Ascending aorta (tissue), 2 donors: ENCODE measurements at regions not wholly inside any gene's neighbourhood (a gene's known extent, or its start where the extent isn't known, plus 50 kb on each side); places are given as distances from the start of the nearest gene placed in this dataset.

Source experiments
- DNase-seq, 2 donors: peaks; one replicate each; pipeline ENCODE4 v3.0.0-alpha.2; 2019; ENCODE audit warnings: low spot score in 2 of 2
- H3K27ac ChIP-seq, 2 donors: fragments of 200-600 bp; sonication (generic); one replicate each; pipeline ENCODE4 v1.5.1; 2016 to 2017; ENCODE audit warnings: mild to moderate bottlenecking in 1 of 2
- H3K27me3 ChIP-seq: fragments of 200-600 bp; sonication (generic); one replicate; pipeline ENCODE4 v1.5.1; 2017
- H3K36me3 ChIP-seq, 2 donors: fragments of 200-600 bp; sonication (generic); one replicate each; pipeline ENCODE4 v1.5.1; 2016
- H3K4me1 ChIP-seq, 2 donors: fragments of 200-600 bp; sonication (generic); one replicate each; pipeline ENCODE4 v1.5.1; 2016 to 2017; ENCODE audit warnings: mild to moderate bottlenecking in 1 of 2
- H3K4me3 ChIP-seq, 2 donors: fragments of 200-600 bp; sonication (generic); one replicate each; pipeline ENCODE4 v1.5.1; 2016 to 2017; ENCODE audit warnings: mild to moderate bottlenecking in 1 of 2
- H3K9me3 ChIP-seq, 2 donors: fragments of 200-600 bp; sonication (generic); one replicate each; pipeline ENCODE4 v1.5.1; 2016
- intact Hi-C: fragments of 100-400 bp; cut with DNase I; formaldehyde crosslinking; loops from one replicate; pipeline ENCODE4 v1.15.1; 2023
- TF ChIP-seq, protein P1 (sequence below), 3 experiments: fragments of 200-600 bp in 2 of 3; fragments of 450-650 bp in 1 of 3; sonication (generic) in 2 of 3; IDR thresholded peaks; one replicate each; pipeline ENCODE4 v1.5.1; 2016 to 2019; ENCODE audit warnings: antibody characterized with exemption in 3 of 3, mild to moderate bottlenecking in 1 of 3, moderate library complexity in 1 of 3

DNA sequence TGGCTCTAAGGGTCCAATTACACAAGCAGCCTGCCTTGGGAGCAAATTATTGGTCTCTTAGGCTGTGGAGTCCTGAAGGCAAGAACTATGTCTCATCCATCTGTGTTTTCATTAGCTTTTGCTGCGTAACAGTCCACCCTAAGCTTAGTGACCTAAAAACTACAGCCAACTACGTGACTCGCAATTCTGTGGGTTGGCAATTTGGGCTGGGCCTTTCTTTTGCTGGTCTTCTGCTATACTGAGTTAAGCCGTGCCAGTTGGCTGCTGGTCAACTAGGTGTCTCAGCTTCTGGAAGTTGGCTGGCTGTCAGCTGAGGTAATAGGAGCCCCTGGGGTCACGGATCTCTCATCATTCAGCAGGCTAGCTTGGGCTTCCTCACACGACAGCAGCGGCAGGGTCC, 205.6 kb upstream of the S100G start:
- TF ChIP-seq, protein P1, sequence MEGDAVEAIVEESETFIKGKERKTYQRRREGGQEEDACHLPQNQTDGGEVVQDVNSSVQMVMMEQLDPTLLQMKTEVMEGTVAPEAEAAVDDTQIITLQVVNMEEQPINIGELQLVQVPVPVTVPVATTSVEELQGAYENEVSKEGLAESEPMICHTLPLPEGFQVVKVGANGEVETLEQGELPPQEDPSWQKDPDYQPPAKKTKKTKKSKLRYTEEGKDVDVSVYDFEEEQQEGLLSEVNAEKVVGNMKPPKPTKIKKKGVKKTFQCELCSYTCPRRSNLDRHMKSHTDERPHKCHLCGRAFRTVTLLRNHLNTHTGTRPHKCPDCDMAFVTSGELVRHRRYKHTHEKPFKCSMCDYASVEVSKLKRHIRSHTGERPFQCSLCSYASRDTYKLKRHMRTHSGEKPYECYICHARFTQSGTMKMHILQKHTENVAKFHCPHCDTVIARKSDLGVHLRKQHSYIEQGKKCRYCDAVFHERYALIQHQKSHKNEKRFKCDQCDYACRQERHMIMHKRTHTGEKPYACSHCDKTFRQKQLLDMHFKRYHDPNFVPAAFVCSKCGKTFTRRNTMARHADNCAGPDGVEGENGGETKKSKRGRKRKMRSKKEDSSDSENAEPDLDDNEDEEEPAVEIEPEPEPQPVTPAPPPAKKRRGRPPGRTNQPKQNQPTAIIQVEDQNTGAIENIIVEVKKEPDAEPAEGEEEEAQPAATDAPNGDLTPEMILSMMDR (IDR thresholded peaks at IDR 0.05), result no peak
- intact Hi-C loops, result no loop called here

DNA sequence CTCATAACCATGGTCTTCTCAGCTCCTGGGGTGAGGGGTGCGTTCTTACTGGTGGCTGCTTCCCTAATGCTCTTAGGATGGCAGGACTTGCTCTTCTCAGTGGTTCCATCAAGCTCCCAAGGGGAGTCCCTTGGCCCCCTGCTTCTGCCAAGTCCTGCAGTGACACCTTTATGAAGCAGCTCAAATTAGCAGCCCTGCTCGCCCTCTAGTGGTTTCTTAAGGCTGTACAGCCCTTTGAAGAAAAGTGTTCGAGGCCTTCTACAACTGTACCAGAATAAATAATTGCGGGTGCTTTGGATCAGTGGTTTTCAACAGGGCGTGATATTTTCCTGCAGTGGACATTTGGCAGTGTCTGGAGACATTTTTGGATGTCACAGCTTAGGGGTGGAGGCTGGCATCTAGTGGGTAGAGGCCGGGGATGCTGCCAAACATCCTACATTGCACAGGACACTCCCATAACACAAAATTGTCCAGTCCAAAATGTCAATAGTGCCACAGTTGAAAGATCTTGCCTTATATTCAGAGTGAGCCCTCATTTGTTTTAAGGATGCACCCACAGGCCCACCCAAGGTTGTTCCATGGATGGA, 204.7 kb upstream of the S100G start:
- H3K36me3 ChIP-seq, result no peaks in the 10 kb centered on the region
- no peaks in the 10 kb centered on the region for H3K27me3 ChIP-seq
- H3K4me3 ChIP-seq, result no peak overlapping the region
- H3K27ac ChIP-seq, result no peak overlapping the region
- DNase-seq, result no peak
- H3K4me1 ChIP-seq, result no peaks in the 10 kb centered on the region
- no peaks in the 10 kb centered on the region for H3K9me3 ChIP-seq
- intact Hi-C loops, result no loop called here
- TF ChIP-seq, protein P1 (IDR thresholded peaks at IDR 0.05), result peak in 2 of 3 experiments; percentile 23 to 50

More for the DNA sequence above, 205.6 kb upstream of the S100G start:
- DNase-seq, result no peak
- no peaks in the 10 kb centered on the region for H3K9me3 ChIP-seq
- H3K4me3 ChIP-seq, result no peak overlapping the region
- H3K4me1 ChIP-seq, result no peaks in the 10 kb centered on the region
- no peak overlapping the region for H3K27ac ChIP-seq
- no peaks in the 10 kb centered on the region for H3K36me3 ChIP-seq
- H3K27me3 ChIP-seq, result no peaks in the 10 kb centered on the region

DNA sequence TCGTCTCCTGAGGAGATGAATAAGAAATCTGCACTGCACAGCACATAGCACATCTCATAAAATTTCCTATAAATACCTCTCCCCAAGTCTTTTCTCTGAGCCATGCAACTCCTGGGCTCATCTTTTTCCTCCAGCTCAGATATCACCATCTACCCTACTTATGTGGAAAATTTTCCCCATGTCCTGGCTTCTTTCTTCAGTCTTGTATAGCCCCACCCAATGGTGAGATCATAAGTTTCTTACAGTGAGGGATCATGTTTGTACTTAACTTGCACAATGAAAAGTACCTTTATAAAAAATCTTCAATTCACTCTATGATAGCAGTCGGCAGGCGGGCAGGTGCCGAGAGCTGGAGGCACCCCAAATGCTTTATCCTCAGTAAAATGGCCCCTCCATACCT, 198.6 kb upstream of the S100G start:
- Histone ChIP-seq H3K4me1 (no peaks in the 10 kb centered on the region), H3K9me3 (no peaks in the 10 kb centered on the region), H3K27me3 (no peaks in the 10 kb centered on the region), H3K36me3 (no peaks in the 10 kb centered on the region), H3K27ac (no peak overlapping the region), H3K4me3 (no peak overlapping the region)
- TF ChIP-seq, protein P1 (IDR thresholded peaks at IDR 0.05), result no peak
- intact Hi-C loops, result no loop called here
- no peak for DNase-seq

DNA sequence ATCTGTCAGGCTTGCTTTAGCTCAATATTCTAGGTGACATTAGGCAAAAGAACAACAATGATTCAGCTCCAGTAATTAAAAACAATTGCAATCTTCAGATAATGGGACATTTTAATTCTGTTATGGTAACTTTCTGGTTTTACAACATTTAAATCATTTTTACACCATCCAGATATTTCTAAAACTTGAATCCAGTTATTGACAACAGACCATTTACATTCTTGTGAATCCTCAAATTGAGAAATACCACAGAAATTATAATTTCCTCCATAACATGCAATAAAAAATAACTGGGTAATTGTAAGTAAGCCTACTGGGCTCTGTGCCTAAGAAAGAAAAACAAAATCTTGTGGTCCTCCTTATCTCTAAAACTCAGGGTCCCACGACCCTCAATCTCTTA, 195.0 kb upstream of the S100G start:
- no peak overlapping the region for H3K27ac ChIP-seq
- no peaks in the 10 kb centered on the region for H3K36me3 ChIP-seq
- DNase-seq, result no peak
- no peaks in the 10 kb centered on the region for H3K9me3 ChIP-seq
- intact Hi-C loops, result no loop called here
- H3K4me1 ChIP-seq, result no peaks in the 10 kb centered on the region
- H3K27me3 ChIP-seq, result no peaks in the 10 kb centered on the region
- TF ChIP-seq, protein P1 (IDR thresholded peaks at IDR 0.05), result no peak
- H3K4me3 ChIP-seq, result no peak overlapping the region

DNA sequence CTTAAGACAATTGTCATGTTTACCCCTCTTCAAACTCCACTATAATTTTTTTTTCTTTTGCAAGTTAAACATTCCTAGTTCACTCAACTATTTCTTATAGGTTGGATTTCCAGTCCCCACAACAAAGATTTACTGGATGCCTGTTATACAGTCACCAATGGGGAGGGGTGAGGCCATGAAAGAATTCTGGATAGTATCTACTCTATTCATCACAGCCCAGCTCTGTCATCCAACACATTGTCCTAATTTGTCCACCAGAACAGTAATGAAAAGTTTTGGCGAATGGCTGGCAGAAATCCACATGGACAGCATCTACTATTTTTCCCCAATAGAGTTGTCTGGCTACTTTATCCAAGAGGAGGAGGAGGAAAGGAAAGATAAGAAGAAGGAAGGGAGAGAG, 192.7 kb upstream of the S100G start:
- TF ChIP-seq, protein P1 (IDR thresholded peaks at IDR 0.05), result no peak
- Histone ChIP-seq H3K36me3 (no peaks in the 10 kb centered on the region), H3K4me1 (no peaks in the 10 kb centered on the region), H3K9me3 (no peaks in the 10 kb centered on the region), H3K27me3 (no peaks in the 10 kb centered on the region), H3K4me3 (no peak overlapping the region), H3K27ac (no peak overlapping the region)
- intact Hi-C loops, result no loop called here
- no peak for DNase-seq

- intact Hi-C loops, result no loop called here
- no peak for DNase-seq
- no peaks in the 10 kb centered on the region for H3K9me3 ChIP-seq
These were observed 191.8 kb upstream of the S100G start for GRCh38 chrX:16458208-16458607.

More at GRCh38 chrX:16458208-16458607, 191.8 kb upstream of the S100G start:
- Histone ChIP-seq H3K27ac (no peak overlapping the region), H3K4me3 (no peak overlapping the region), H3K4me1 (no peaks in the 10 kb centered on the region), H3K27me3 (no peaks in the 10 kb centered on the region), H3K36me3 (no peaks in the 10 kb centered on the region)
- TF ChIP-seq, protein P1 (IDR thresholded peaks at IDR 0.05), result no peak
